Upper lobe of left lung (tissue), 6 donors: ENCODE measurements at regions not wholly inside any gene's neighbourhood (a gene's known extent, or its start where the extent isn't known, plus 50 kb on each side); places are given as distances from the start of the nearest gene placed in this dataset.
A peak's percentile ranks its signal among the peaks of the same experiment; 100 is the strongest.
"Not testable (repeated sequence)": the region's sequence is repeated elsewhere in the genome, so short reads cannot be mapped to it uniquely, and the experiment has no call there.

Experiments used
- ATAC-seq, 2 donors: fragments of 200-7000 bp; cut with Tn5 transposase; one replicate each; pipeline ENCODE4 v1.9.1; 2022; ENCODE audit warnings: mild to moderate bottlenecking in 2 of 2, moderate library complexity in 2 of 2; ENCODE audit not compliant: low FRiP score in 2 of 2
- DNase-seq, 2 donors: peaks; one replicate each; pipeline ENCODE4 v3.0.0-alpha.2; 2019 to 2020
- H3K27ac ChIP-seq, 4 donors: fragments of 200-600 bp; sonication (generic); one replicate each; pipeline ENCODE4 v1.5.1; 2016 to 2019
- H3K27me3 ChIP-seq, 4 donors: fragments of 200-600 bp; sonication (generic); one replicate each; pipeline ENCODE4 v1.5.1; 2017 to 2019
- H3K36me3 ChIP-seq, 4 donors: fragments of 200-600 bp; sonication (generic); one replicate each; pipeline ENCODE4 v1.5.1; 2016 to 2019
- H3K4me1 ChIP-seq, 4 donors: fragments of 200-600 bp; sonication (generic); one replicate each; pipeline ENCODE4 v1.5.1; 2018 to 2019
- H3K4me3 ChIP-seq, 4 donors: fragments of 200-600 bp; sonication (generic); one replicate each; pipeline ENCODE4 v1.5.1; 2017 to 2019; ENCODE audit warnings: mild to moderate bottlenecking in 2 of 4, moderate library complexity in 1 of 4
- H3K9me3 ChIP-seq, 4 donors: fragments of 200-600 bp; sonication (generic); one replicate each; pipeline ENCODE4 v1.5.1; 2018 to 2019
- whole genome bisulfite sequencing, 2 donors: methylation state at CpG; one replicate each; pipeline ENCODE4 v1.1.5; 2017 to 2018; 5-methylcytosine and 5-hydroxymethylcytosine counted together
- donor health status: DM: no; HTN: no; CAD: no; lungs with moderate emphysema.
- donor health status: DM: no; HTN: yes; CAD: no; lungs with severe emphysema.

- H3K36me3 ChIP-seq, H3K27ac ChIP-seq, H3K4me1 ChIP-seq, ATAC-seq, H3K27me3 ChIP-seq, H3K9me3 ChIP-seq, H3K4me3 ChIP-seq: not testable (repeated sequence)
- peak in 1 of 2 donors; percentile 17 for DNase-seq
- WGBS, 2 donors: 60 to 78% methylated on average over 7 to 9 of the region's 16 CpGs
These were observed 63.8 kb downstream of the NSUN5 start for GRCh38 chr7:73244782-73245311.

DNA sequence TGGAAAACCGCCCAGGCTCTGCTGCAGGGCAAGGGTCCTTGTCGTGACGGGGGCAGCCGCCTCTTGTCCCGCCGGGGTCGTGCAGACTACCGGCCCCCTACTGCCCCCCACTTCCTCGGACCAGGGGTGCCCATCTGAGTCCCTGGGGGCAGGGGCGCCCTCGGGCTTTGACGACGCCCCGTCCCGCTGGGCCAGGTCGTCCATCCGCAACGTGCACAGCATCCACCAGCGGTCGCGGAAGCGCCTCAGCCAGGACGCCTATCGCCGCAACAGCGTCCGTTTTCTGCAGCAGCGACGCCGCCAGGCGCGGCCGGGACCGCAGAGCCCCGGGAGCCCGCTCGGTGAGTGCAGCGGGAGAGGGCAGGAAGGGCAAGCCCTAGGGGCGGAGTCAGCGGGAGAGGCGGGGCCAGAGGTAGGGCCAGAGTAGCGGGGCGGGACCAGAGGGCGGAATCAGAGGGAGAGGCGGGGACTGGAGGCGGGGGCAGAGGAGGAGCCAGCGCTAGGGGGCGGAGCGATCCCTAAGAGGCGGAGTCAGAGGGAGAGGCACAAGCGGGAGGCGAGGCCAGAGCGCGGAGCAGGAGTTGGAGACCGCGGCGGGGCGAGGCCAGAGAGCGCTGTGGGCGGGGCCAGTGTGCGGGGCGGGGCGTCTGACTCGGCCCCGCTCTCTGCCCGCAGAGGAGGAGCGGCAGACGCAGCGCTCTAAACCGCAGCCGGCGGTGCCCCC lies 73.5 kb downstream of the NSUN5 start:
- Histone ChIP-seq H3K4me3 (peak overlapping the region in 3 of 4 donors; percentile 39 to 45 (median 44)), H3K27ac (peak overlapping the region in 2 of 4 donors; percentile 39 to 54)
- DNase-seq (peak; percentile 91 to 96), ATAC-seq (peak; percentile 97 to 99)
- not testable (repeated sequence) for H3K36me3 ChIP-seq, H3K27me3 ChIP-seq, H3K9me3 ChIP-seq, H3K4me1 ChIP-seq
- no CpG with 5 or more reads among the region's 72 CpGs for WGBS, 2 donors

- ATAC-seq, H3K9me3 ChIP-seq, H3K4me3 ChIP-seq, H3K27me3 ChIP-seq, H3K27ac ChIP-seq, H3K4me1 ChIP-seq, H3K36me3 ChIP-seq: not testable (repeated sequence)
- peak in 1 of 2 donors; percentile 56 for DNase-seq
- 79 to 93% methylated on average over 3 to 12 of the region's 15 CpGs for WGBS, 2 donors
These were observed 82.9 kb downstream of the NSUN5 start for GRCh38 chr7:73225745-73226144.

DNA sequence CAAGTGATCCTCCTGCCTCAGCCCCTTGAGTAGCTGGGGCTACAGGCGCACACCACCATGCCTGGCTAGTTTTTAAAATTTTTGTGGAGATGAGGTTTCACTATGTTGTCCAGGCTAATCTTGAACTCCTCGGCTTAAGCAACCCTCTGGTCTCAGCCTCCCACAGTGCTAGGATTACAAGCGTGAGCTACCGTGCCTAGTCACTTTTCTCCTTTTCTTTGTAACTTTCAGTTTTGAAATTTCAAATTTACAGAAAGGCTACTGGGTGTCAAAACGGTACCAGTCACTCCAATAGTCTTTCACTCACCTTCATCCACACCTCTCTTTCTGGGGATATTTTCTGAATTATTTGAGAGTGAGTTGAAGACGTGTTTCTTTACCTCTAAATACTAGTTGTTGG lies 86.9 kb downstream of the NSUN5 start:
- not testable (repeated sequence) for H3K27ac ChIP-seq, H3K27me3 ChIP-seq, H3K4me1 ChIP-seq, H3K36me3 ChIP-seq, H3K9me3 ChIP-seq, ATAC-seq, DNase-seq, H3K4me3 ChIP-seq
- no CpG with 5 or more reads among the region's 6 CpGs for WGBS, 2 donors

DNA sequence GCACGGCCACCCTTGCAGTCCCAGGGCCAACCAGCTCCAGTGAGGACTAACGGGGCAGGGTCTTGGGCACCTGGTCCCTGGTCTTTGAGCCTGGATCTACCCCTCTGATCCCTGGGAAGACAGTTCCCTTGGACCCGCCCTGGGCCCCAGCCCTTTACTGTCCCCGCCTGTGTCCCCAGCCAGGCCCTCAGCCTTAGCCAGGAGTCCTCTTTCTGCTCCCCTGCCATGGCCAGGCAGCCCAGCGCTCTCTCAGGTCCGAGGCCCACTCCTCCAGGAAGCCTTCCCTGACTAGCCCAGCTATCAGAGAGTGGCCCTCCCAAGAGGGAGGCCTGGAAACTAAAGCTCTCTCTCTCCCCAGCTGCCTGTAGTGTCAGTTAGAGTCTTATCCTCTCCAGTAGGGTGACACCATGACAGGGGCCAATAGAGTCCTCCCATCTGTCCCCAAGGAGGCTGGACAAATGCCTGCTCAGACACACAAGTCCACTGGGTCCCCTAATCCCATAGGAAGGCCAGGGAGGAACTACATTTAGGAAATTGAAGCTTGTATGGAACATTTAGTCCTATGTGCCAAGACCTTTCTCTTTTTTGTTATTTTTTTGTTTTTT lies 87.8 kb downstream of the NSUN5 start:
- not testable (repeated sequence) for H3K9me3 ChIP-seq, H3K36me3 ChIP-seq, H3K27ac ChIP-seq, DNase-seq, H3K4me3 ChIP-seq, H3K27me3 ChIP-seq, H3K4me1 ChIP-seq
- ATAC-seq: peak; percentile 8 to 58
- no CpG with 5 or more reads among the region's 6 CpGs for whole genome bisulfite sequencing, 2 donors

GRCh38 chr7:73220357-73220756 lies 88.3 kb downstream of the NSUN5 start:
- not testable (repeated sequence) for H3K36me3 ChIP-seq, H3K27ac ChIP-seq, H3K4me1 ChIP-seq, DNase-seq, H3K4me3 ChIP-seq, H3K9me3 ChIP-seq, H3K27me3 ChIP-seq
- ATAC-seq: peak; percentile 71 to 86
- WGBS, 2 donors: no CpG with 5 or more reads among the region's 15 CpGs

GRCh38 chr7:73218802-73219201 lies 89.8 kb downstream of the NSUN5 start:
- not testable (repeated sequence) for H3K27me3 ChIP-seq, ATAC-seq, H3K36me3 ChIP-seq, H3K27ac ChIP-seq, H3K4me1 ChIP-seq, DNase-seq, H3K4me3 ChIP-seq, H3K9me3 ChIP-seq
- no CpG with 5 or more reads among the region's 2 CpGs for whole genome bisulfite sequencing, 2 donors

DNA sequence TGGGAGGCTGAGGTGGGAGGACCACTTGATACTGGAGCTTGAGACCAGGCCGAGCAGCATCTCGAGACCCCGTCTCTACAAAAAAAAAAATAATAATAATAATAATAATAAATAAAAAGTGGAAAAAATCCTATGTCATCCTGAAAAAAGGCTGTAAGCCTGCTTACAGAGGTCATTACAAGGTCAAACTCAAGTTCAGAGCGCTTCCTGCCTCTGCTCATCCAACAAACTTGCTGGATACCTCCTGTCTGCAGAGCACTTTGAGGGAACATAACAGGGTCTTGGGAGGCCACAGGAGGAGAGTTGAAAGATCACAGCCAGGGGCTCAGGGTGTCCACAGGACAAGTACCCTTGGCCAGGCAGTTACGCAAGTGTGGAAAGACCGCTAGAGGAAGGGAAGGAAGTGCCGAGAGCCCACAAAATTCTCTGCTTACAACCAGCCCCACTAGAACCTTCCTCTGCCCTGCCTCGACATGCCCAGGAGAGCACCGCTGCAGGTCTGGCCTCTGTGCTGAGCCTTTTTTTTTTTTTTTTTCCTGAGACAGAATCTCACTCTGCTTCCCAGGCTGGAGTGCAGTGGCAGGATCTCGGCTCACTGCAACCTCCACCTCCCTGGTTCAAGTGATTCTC lies 92.5 kb downstream of the NSUN5 start:
- H3K27me3 ChIP-seq, H3K4me1 ChIP-seq, DNase-seq, H3K4me3 ChIP-seq, H3K27ac ChIP-seq, H3K36me3 ChIP-seq, H3K9me3 ChIP-seq: not testable (repeated sequence)
- peak in 1 of 2 donors; percentile 30 for ATAC-seq
- WGBS, 2 donors: 73 to 78% methylated on average over 3 to 4 of the region's 10 CpGs

DNA sequence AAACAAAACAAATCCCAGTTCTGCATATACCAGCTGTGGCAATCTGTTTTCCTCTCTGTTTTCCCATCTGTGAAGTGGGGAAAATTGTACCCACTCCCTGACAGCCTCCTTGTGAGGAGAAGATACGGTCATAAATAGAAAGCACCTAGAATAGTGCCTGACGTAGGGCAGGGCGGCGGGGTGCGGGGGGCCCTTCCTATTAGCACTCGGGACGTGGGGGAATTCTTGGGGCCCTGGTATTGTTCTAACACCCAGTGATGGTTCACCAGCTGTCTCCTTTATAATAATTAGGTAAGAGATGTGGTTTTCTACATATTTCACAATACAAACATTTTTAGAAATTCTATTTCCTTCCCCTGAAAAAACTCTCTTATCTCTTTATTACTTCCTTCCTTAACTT lies 93.4 kb downstream of the NSUN5 start:
- WGBS, 2 donors: no CpG with 5 or more reads among the region's 7 CpGs
- H3K27me3 ChIP-seq, H3K27ac ChIP-seq, H3K4me3 ChIP-seq, DNase-seq, H3K9me3 ChIP-seq, H3K4me1 ChIP-seq, H3K36me3 ChIP-seq: not testable (repeated sequence)
- peak in 1 of 2 donors; percentile 41 for ATAC-seq

DNA sequence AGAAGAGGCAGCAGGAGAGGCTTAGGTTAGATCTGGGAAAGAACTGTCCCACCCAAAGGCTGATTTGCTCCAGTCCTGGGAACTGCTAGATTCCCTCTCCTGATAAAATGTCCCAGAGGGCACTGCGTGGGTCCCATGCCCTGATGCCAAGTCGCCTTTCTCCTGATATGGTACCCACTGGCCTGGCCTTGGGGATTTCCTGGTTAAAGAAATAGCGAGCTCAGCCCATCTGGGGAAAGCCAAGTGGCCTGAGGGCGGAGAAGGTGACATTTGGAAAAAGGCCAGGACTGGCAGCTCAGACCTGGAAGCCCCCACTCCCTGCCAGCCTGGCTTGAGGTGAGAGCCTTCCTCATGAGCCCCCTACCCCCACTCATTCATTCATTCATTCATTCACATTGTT lies 94.2 kb downstream of the NSUN5 start:
- H3K27ac ChIP-seq: peak overlapping the region in 2 of 4 donors; percentile 45 to 61
- not testable (repeated sequence) for H3K9me3 ChIP-seq, H3K27me3 ChIP-seq, H3K4me1 ChIP-seq, H3K4me3 ChIP-seq, ATAC-seq, H3K36me3 ChIP-seq
- 35 to 54% methylated on average over 3 to 4 of the region's 4 CpGs for WGBS, 2 donors
- DNase-seq: peak in 1 of 2 donors; percentile 28

GRCh38 chr7:73213076-73213475 lies 95.5 kb downstream of the NSUN5 start:
- H3K9me3 ChIP-seq, H3K4me3 ChIP-seq, H3K27ac ChIP-seq, H3K4me1 ChIP-seq, H3K36me3 ChIP-seq, H3K27me3 ChIP-seq: not testable (repeated sequence)
- peak; percentile 12 to 82 for DNase-seq
- WGBS, 2 donors: 36 to 47% methylated on average over 3 to 4 of the region's 7 CpGs
- ATAC-seq: peak; percentile 47 to 62

- 57 to 64% methylated on average over 1 of the region's 3 CpGs for WGBS, 2 donors
- H3K9me3 ChIP-seq, ATAC-seq, H3K27ac ChIP-seq, H3K27me3 ChIP-seq, H3K36me3 ChIP-seq, H3K4me3 ChIP-seq, DNase-seq, H3K4me1 ChIP-seq: not testable (repeated sequence)
These were observed 103.0 kb downstream of the NSUN5 start for GRCh38 chr7:73205594-73205993.

DNA sequence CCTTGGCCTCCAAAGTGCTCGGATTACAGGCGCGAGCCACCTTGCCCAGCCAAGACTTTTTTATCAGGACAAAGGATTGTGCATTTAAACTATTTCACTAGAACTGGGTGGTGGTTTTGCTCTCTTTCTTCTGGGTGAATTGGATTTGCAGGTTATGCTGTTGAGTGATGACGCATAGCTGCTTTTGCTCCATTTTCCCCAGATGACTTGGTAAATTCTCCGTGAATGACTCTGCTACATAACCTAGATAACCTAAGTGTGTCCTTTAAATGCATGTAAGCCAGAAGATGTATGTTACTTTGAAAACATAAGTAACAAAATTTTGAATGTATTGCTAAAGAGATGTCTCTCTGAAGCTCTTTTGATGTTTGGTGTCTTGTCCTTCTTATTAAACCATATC lies 103.7 kb downstream of the NSUN5 start:
- ATAC-seq, H3K36me3 ChIP-seq, H3K4me1 ChIP-seq, H3K27ac ChIP-seq, H3K9me3 ChIP-seq, H3K27me3 ChIP-seq, H3K4me3 ChIP-seq, DNase-seq: not testable (repeated sequence)
- WGBS, 2 donors: 91 to 97% methylated on average over 3 to 5 of the region's 5 CpGs
